ENCODE measurements at regions not wholly inside any gene's neighbourhood (a gene's known extent, or its start where the extent isn't known, plus 50 kb on each side); places are given as distances from the start of the nearest gene placed in this dataset.

- no peak overlapping the region for H4K5ac ChIP-seq (ENCODE audit: low read depth, low read length)
- H2BK5ac ChIP-seq (ENCODE audit: low read depth, low read length, poor library complexity, severe bottlenecking), result no peak overlapping the region
- no peaks in the 10 kb centered on the region for H4K20me1 ChIP-seq (ENCODE audit: insufficient read depth, low read length)
- H3K14ac ChIP-seq (replicated peaks; ENCODE audit: low read depth, low read length), result no peak overlapping the region
- no peak for ATAC-seq (ENCODE audit: low read depth)
- no peak overlapping the region for H2BK120ac ChIP-seq (ENCODE audit: low read depth, low read length)
- no peak overlapping the region for H3K23ac ChIP-seq (ENCODE audit: low read depth, low read length)
- no peak overlapping the region for H2AK9ac ChIP-seq (replicated peaks; ENCODE audit: low read depth, low read length, poor library complexity)
- H3K56ac ChIP-seq (ENCODE audit: extremely low read depth, insufficient read depth, low read length), result no peak overlapping the region
- no peak overlapping the region for H4K8ac ChIP-seq (ENCODE audit: low read depth in 2 of 2, low read length in 2 of 2)
- no peak overlapping the region for H2AK5ac ChIP-seq (ENCODE audit: low read depth, low read length)
- no peaks in the 10 kb centered on the region for H3K9me3 ChIP-seq (ENCODE audit: control insufficient read depth, insufficient read depth, low read length)
- H3K4me2 ChIP-seq (ENCODE audit: low read depth, low read length), result no peak overlapping the region
- H3K9me1 ChIP-seq (ENCODE audit: insufficient read depth, low read length), result no peaks in the 10 kb centered on the region
- dilution Hi-C loops (cut with HindIII; ENCODE audit: low sequenced_read_pairs, unreplicated experiment) (no loop called here), in situ Hi-C loops (cut with MboI; ENCODE audit: low sequenced_read_pairs) (no loop called here), intact Hi-C loops (cut with micrococcal nuclease) (no loop called here)
- CTCF ChIA-PET, result no interaction called here
- POLR2A ChIA-PET (ENCODE audit: unreplicated experiment), result no interaction called here
- H3K4me3 ChIP-seq (ENCODE audit: insufficient read depth, low read depth, low read length), result no peak overlapping the region
- no peaks in the 10 kb centered on the region for H3K4me1 ChIP-seq (ENCODE audit: control insufficient read depth, insufficient read depth, low read length)
- no peaks in the 10 kb centered on the region for H3K36me3 ChIP-seq (ENCODE audit: control insufficient read depth, insufficient read depth, low read length)
- DNase-seq, result no peak
- no peak overlapping the region for H2BK15ac ChIP-seq (ENCODE audit: low read depth, low read length)
- no peaks in the 10 kb centered on the region for H3K79me1 ChIP-seq (ENCODE audit: low read depth in 1 of 2, low read length in 2 of 2)
- BruUV-seq (replicated peaks), result no TSS peak
- H3K4ac ChIP-seq (ENCODE audit: low read depth, low read length), result no peak overlapping the region
- no peak overlapping the region for H4K91ac ChIP-seq (ENCODE audit: insufficient read depth, low read depth, low read length)
- H3K9ac ChIP-seq (ENCODE audit: low read depth, low read length), result no peak overlapping the region
- no peak overlapping the region for H2BK20ac ChIP-seq (ENCODE audit: low read depth, low read length)
- no peak for TF ChIP-seq SMC3 (IDR thresholded peaks at IDR 0.05; ENCODE audit: low read depth, low read length)
- no peak for TF ChIP-seq FOS (IDR thresholded peaks at IDR 0.05; ENCODE audit: low read depth, low read length)
- TF ChIP-seq RFX5 (IDR thresholded peaks at IDR 0.05; ENCODE audit: low read depth, low read length), result no peak
- TF ChIP-seq POLR2A (IDR thresholded peaks at IDR 0.05; ENCODE audit: low read depth, low read length), result no peak
- TF ChIP-seq ELK1 (IDR thresholded peaks at IDR 0.05; ENCODE audit: borderline replicate concordance, low read depth, low read length), result no peak
- TF ChIP-seq BHLHE40 (IDR thresholded peaks at IDR 0.05; ENCODE audit: low read depth, low read length), result no peak
- TF ChIP-seq RCOR1 (IDR thresholded peaks at IDR 0.05; ENCODE audit: insufficient replicate concordance, low read length), result no peak
- no peak for TF ChIP-seq MAZ (IDR thresholded peaks at IDR 0.05; ENCODE audit: borderline replicate concordance, low read depth, low read length)
- TF ChIP-seq CEBPB (IDR thresholded peaks at IDR 0.05; ENCODE audit: low read depth, low read length), result no peak
- no peak for TF ChIP-seq RAD21 (IDR thresholded peaks at IDR 0.05; ENCODE audit: low read length)
- no peak for TF ChIP-seq CTCF (conservative IDR thresholded peaks at IDR 0.05; ENCODE audit: low read depth, low read length)
- TF ChIP-seq MAFK (IDR thresholded peaks at IDR 0.05; ENCODE audit: low read depth, low read length), result no peak
- TF ChIP-seq MXI1 (IDR thresholded peaks at IDR 0.05; ENCODE audit: borderline replicate concordance, low read depth, low read length), result no peak
- no peak for TF ChIP-seq CHD1 (IDR thresholded peaks at IDR 0.05; ENCODE audit: low read depth, low read length)
- TF ChIP-seq NFE2L2 (IDR thresholded peaks at IDR 0.05; ENCODE audit: low read depth, low read length), result no peak
- no peak for TF ChIP-seq USF2 (IDR thresholded peaks at IDR 0.05; ENCODE audit: low read depth, low read length)
- H3K18ac ChIP-seq (ENCODE audit: low read depth, low read length), result no peak overlapping the region
- H3K27ac ChIP-seq (ENCODE audit: insufficient read depth, low read length), result no peak overlapping the region
- H2AFZ ChIP-seq (replicated peaks; ENCODE audit: low read length, poor library complexity), result no peak overlapping the region
- no peaks in the 10 kb centered on the region for H3K27me3 ChIP-seq (ENCODE audit: control insufficient read depth, insufficient read depth, low read length)
Observed at GRCh38 chr4:10225096-10225495, 108.5 kb upstream of the WDR1 start.
